GM21423 (cell line): ENCODE measurements at regions not wholly inside any gene's neighbourhood (a gene's known extent, or its start where the extent isn't known, plus 50 kb on each side); places are given as distances from the start of the nearest gene placed in this dataset.
"Not testable (repeated sequence)": the region's sequence is repeated elsewhere in the genome, so short reads cannot be mapped to it uniquely, and the experiment has no call there.

ENCODE experiments used
- ATAC-seq: cut with Tn5 transposase; IDR thresholded peaks from one replicate; pipeline ENCODE4 v1.9.1; 2021; ENCODE audit warnings: mild to moderate bottlenecking, moderate library complexity; ENCODE audit not compliant: unreplicated experiment

- ATAC-seq, result no peak
Measured at GRCh38 chr5:42235837-42236236, 187.4 kb upstream of the GHR start.

- ATAC-seq, result no peak
Measured at GRCh38 chr5:42241636-42242035, 181.6 kb upstream of the GHR start.

- no peak for ATAC-seq
Measured at GRCh38 chr5:42242210-42242609, 181.0 kb upstream of the GHR start.

- no peak for ATAC-seq
Measured at GRCh38 chr5:42242881-42243485, 180.3 kb upstream of the GHR start.

- ATAC-seq, result no peak
Measured at GRCh38 chr5:42252306-42252705, 170.9 kb upstream of the GHR start.

GRCh38 chr5:42259914-42260313 lies 163.3 kb upstream of the GHR start:
- not testable (repeated sequence) for ATAC-seq

- no peak for ATAC-seq
Measured at GRCh38 chr5:42267091-42267490, 156.1 kb upstream of the GHR start.

GRCh38 chr5:42268170-42268569 lies 155.1 kb upstream of the GHR start:
- not testable (repeated sequence) for ATAC-seq

- no peak for ATAC-seq
Measured at GRCh38 chr5:42268630-42269029, 154.6 kb upstream of the GHR start.

GRCh38 chr5:42270771-42271170 lies 152.5 kb upstream of the GHR start:
- ATAC-seq, result no peak

- ATAC-seq, result no peak
Measured at GRCh38 chr5:42274913-42275312, 148.3 kb upstream of the GHR start.

GRCh38 chr5:42277293-42277692 lies 145.9 kb upstream of the GHR start:
- no peak for ATAC-seq

GRCh38 chr5:42284584-42284983 lies 138.7 kb upstream of the GHR start:
- ATAC-seq, result no peak

GRCh38 chr5:42285230-42285629 lies 138.0 kb upstream of the GHR start:
- no peak for ATAC-seq

GRCh38 chr5:42300496-42300895 lies 122.7 kb upstream of the GHR start:
- ATAC-seq, result no peak

- ATAC-seq, result no peak
Measured at GRCh38 chr5:42301349-42301748, 121.9 kb upstream of the GHR start.

- no peak for ATAC-seq
Measured at GRCh38 chr5:42302186-42302585, 121.1 kb upstream of the GHR start.

- no peak for ATAC-seq
Measured at GRCh38 chr5:42306287-42306686, 117.0 kb upstream of the GHR start.

GRCh38 chr5:42309865-42310264 lies 113.4 kb upstream of the GHR start:
- no peak for ATAC-seq

- ATAC-seq, result no peak
Measured at GRCh38 chr5:42315214-42315613, 108.0 kb upstream of the GHR start.

- no peak for ATAC-seq
Measured at GRCh38 chr5:42317575-42317974, 105.7 kb upstream of the GHR start.

GRCh38 chr5:42319546-42319945 lies 103.7 kb upstream of the GHR start:
- not testable (repeated sequence) for ATAC-seq

GRCh38 chr5:42321785-42322184 lies 101.5 kb upstream of the GHR start:
- no peak for ATAC-seq
